NCI-H146 (cell line): ENCODE measurements at regions not wholly inside any gene's neighbourhood (a gene's known extent, or its start where the extent isn't known, plus 50 kb on each side); places are given as distances from the start of the nearest gene placed in this dataset.

Source experiments
- DNase-seq: peaks from one replicate; lab custom pipeline; 2025; lab: John Stamatoyannopoulos, UW

DNA sequence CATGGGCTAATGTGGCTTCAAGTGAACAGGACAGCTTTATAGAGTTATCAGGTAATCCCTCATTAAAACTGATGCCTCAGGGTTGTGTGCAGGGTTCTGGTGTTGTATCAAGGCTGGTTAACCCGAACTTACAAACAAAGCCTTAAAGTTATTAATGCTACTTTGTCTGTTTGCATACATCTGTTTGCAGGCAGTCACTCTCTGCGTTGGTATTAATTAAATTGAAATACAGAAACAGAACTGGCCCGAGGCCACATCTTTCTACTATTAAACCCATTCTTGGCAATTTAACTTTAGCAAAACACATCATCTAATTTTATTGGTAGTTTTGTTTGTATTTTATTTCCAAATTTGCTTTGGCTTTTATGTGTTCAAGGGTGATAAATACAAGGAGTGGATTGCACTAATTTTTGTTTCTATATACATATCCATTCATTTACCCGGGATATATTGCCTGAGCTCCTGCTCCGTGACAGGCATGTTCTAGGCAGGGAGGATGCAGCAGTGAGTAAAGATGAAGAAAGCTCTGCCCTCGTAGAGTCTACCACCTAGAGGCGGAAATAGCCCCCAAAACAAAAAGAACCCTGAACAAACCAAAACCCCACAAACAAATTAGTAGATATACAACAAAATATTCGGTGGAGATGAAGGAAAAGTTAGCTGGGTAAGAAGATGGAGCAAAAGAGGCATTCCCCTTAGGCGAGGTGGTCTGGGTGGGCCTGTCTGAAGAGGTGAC is 164.2 kb downstream of the MACROH2A1 start:
- DNase-seq = no peak

GRCh38 chr5:135234242-135234641 is 164.8 kb downstream of the MACROH2A1 start:
- DNase-seq = no peak

DNA sequence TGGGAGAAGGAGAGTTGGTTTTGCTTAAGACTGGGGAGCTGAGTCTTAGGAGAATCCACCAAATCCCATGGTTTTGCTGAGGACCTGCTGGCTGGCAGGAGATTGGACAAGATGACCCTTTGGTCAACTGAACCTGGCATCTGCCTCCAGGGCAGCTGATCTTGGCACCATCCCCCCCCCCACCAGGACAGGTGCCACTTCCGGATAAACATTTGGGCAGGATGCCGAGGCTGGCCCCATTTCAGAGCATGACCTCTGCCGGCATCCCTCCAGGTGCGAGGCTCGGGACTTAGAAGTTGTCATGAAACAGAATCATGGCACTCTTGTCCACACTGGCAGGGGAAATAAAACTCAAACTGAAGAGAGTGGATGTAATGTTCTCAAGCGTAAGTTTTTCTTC is 165.6 kb downstream of the MACROH2A1 start:
- DNase-seq = no peak

GRCh38 chr5:135232958-135233357 is 166.1 kb downstream of the MACROH2A1 start:
- no peak for DNase-seq

DNA sequence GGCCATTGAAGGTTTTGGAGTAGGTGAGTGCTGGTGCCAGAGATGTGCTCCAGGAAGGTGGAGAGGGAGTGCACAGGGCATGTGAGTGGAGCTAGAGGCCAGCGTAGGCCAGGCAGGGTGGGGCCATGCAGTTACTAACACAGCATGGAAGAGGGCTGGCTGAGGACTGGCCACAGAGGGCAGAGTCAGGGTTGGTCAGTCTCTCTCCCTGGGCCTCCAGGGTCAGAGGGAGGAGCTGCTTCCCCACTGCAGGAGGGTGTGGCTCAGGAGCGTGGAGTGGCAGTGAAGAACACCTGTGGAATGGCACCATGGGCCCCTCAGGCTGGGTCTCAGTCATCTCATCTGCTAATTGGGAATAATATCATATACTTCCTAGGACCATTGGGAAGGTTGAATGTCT is 167.7 kb downstream of the MACROH2A1 start:
- DNase-seq = no peak

DNA sequence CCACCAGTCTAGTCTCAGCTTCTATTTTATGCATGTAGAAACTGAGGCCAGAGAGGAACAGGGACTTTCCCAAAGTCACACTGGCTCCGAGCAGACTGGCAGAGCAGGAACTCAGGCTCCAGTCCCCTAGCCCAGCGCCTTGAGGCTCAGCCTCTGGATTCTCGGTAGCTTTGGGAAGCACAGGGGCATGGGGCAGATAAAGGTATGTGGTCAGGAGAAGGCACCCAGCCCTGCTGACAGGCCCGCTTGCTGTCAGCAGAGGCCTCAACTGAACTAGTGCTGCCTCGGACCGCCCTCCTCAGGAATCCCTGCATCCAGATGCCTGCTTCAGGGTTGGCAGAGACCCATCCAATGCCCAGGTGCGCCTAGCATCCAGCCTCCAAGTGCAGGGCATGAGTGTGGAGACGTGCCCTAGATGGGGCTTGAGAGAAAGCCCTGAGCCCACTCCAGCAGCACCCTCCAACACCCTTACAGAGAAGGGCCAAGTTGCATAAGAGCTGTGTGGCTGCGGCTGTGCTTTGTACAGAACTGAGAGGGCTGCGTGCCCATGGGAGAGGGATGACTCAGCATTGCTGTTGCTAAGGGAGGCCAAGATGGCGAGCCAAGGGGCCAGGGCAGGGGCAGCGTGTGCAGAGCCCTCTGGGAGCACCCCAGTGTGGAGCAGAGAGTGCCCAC is 168.6 kb downstream of the MACROH2A1 start:
- DNase-seq = no peak

GRCh38 chr5:135229679-135230132 is 169.3 kb downstream of the MACROH2A1 start:
- DNase-seq = no peak

DNA sequence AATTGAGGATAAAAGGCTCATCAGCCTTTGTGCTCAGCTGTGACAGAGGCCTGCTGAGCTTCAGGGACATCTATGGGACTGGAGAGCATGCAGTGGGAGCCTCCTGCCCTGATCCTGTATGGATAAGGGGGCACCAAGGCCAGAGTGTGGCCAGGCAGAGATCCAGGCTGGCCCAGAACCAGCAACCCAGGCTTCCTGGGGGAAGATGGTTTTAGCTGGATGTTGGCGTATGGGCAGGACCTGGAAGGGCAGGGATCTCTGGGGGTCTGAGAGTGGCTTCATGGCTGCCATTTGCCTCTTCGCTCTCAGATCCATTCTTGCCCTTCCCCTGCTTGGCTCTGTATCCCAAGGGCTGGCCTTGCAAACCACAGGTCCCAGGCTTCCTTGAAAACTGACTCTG is 169.9 kb downstream of the MACROH2A1 start:
- DNase-seq = no peak

DNA sequence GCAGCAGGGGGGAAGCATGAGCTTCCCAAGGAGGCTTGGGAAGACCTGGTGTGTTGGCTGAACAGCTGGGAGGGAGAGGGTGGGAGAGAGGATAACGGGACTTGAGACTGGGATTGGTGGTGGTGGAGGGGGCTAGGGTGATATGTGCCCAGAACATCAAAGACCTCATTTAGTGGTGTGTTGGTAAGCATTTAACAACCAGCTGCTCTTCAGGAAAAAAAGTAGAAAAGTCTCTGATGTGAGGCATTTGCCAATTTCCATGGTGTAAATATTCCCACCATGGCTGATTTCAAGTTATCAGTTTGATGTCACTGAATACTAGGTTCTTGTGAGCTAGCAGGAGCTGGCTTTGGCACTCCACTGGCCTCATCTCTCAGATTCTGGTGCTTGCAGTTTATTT is 170.8 kb downstream of the MACROH2A1 start:
- no peak for DNase-seq

- DNase-seq = no peak
Measured at GRCh38 chr5:135227064-135228022, 171.7 kb downstream of the MACROH2A1 start.

DNA sequence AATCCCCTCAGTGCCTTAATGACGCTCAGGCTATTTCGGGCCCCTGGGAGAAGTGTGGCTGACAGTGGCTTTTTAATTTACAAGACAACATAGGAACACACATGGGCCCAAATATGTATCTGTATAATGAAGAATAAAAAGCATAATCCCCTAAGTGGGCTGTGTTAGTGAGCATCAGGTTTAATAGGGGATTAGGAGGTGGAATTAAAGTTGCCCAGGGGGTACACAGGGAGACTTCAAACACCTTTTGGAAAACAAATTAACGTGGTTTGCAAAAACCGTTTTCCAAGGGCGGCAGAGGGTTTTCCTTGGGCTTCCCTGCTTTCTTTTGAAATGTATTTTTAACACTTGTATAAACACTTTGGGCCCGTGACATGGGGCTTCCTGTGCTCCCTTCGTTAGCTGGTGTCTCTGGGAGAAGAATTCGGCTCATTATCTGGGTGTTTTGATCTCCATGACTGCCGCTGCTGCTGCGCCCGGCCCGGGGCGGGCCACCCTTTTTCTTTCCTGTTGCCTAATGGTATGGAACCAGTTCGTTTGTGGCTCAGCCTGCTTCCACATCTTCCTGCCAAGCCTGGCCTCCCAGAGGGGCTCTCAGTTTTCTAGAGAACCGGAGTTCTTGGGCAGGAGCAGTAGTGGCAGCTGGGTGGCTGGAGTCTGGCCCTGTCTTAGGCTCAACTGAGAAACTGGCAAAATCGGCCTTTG is 173.0 kb downstream of the MACROH2A1 start:
- no peak for DNase-seq

- no peak for DNase-seq
Measured at GRCh38 chr5:135223891-135224625, 175.0 kb downstream of the MACROH2A1 start.

DNA sequence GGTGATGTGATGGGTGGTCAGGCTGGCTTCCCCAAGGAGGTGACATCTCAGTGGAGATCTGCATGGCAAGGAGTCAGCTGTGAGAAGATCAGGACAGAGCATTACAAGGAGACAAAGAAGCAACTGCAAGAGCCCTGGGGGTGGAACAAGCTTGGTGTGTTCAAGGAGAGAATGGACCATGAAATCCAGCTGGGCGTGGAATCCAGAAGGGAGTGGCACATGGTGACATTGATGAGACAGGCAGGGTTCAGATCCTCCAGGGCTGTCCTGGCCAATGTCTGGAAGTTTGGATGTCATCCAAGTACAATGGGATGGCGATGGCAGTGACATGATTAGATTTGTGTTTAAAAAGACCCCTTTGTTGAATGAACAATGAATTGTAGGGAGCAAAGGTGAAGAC is 175.6 kb downstream of the MACROH2A1 start:
- no peak for DNase-seq

GRCh38 chr5:135222771-135223170 is 176.3 kb downstream of the MACROH2A1 start:
- DNase-seq = no peak

DNA sequence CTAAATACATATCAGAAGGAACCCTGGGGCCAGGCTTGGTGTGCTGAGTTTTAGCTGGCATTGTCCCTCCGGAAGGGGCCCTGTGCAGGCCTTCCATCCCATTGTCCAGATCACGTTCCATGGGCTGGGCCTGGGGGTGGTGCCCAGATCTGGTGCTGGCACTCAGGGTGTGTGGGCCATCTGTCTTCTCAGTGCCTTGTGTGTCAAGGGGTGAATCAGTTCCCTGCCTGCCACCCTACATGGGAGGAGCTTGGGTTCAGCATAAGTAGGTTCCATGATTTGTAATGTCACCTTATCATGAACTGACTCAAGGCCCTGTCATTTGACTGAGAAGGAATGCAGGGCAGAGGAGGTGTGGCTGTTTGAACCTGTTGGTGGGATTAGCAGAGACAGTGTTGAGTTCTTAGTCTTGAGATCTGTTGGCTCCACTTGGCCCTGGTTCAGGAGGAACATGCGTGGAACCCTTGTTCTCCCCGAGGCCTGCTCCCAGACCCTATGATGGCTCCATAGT is 176.8 kb downstream of the MACROH2A1 start:
- no peak for DNase-seq

GRCh38 chr5:135221696-135222095 is 177.3 kb downstream of the MACROH2A1 start:
- no peak for DNase-seq

DNA sequence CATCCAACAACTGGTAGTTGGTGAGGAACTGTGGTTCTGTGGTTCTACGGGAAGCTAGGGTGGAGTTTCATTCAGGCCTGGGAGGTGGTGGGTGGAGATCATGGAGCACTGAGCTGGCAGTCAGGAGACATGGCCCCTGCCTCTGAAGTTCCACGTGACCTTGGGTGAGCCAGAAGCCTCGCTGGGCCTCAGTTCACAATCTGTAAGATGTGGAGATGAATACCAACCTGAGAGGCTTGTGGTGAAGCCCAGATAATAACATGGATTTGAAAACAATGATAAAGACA is 177.9 kb downstream of the MACROH2A1 start:
- DNase-seq = no peak

DNA sequence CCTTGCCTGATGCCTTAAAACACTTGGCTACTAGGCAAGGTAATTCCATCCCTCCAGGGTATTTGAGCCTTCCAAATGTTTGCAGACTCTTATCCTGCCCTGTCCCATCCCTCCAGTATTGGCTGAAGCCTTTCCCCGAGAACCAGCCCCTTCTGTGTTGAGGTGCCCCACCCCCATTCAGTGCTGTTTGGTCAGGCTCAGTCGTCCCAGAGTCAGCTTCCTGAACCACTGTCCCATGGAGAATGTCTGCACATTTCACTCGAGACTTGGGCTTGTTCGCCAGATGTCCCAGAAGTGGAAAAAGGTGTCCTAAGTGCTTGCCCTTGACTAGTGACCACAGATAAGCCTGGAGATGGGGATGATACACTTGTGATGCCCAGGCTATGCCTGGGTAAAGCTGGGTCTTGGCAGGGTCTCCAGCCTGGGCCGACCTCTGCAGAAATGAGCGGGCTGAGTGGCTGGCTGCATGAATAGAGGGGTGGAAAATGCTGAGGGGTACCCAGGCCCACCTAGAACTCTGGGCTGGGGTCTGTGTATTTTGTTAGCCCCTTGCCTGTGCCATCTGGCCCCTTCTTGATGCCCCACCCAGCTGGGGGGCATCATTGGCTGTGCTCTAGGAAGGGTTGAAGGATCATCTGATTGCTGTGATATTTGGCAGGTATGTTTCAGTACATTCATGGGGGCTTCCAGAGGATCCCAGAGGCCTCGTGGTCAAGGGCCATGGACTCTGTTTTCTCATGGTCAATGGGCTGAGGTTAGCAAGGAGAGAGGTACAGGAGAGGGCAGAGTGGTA is 178.4 kb downstream of the MACROH2A1 start:
- DNase-seq = no peak

GRCh38 chr5:135219868-135220267 is 179.2 kb downstream of the MACROH2A1 start:
- DNase-seq = no peak
